HepG2 (cell line): ENCODE measurements at regions not wholly inside any gene's neighbourhood (a gene's known extent, or its start where the extent isn't known, plus 50 kb on each side); places are given as distances from the start of the nearest gene placed in this dataset.

ENCODE experiments used
- ARID4A ChIP-seq: sonication (generic); formaldehyde crosslinking; IDR thresholded peaks from 2 replicates; pipeline ENCODE4 v1.5.0; 2020; ENCODE audit warnings: mild to moderate bottlenecking, missing genetic modification reagents, borderline replicate concordance
- DRAP1 ChIP-seq: IDR thresholded peaks from 2 replicates; pipeline ENCODE4 v1.6.1; 2016; ENCODE audit warnings: missing genetic modification reagents, missing compliant biosample characterization
- HOXA7 ChIP-seq: sonication (generic); formaldehyde crosslinking; IDR thresholded peaks from 2 replicates; pipeline ENCODE4 v1.8.1; 2022; ENCODE audit warnings: mild to moderate bottlenecking, missing genetic modification reagents, moderate library complexity
- PBX3 ChIP-seq: sonication (generic); formaldehyde crosslinking; IDR thresholded peaks from 2 replicates; pipeline ENCODE4 v1.8.1; 2023; ENCODE audit warnings: missing genetic modification reagents, inconsistent platforms, borderline replicate concordance
- PRDM15 ChIP-seq: sonication (generic); formaldehyde crosslinking; IDR thresholded peaks from 2 replicates; pipeline ENCODE4 v1.4.0; 2020; ENCODE audit warnings: missing genetic modification reagents
- PREB ChIP-seq: sonication (generic); formaldehyde crosslinking; IDR thresholded peaks from 2 replicates; pipeline ENCODE4 v1.4.0; 2020; ENCODE audit warnings: missing genetic modification reagents
- THAP8 ChIP-seq: sonication (generic); formaldehyde crosslinking; IDR thresholded peaks from 2 replicates; pipeline ENCODE4 v1.5.1; 2020; ENCODE audit warnings: missing genetic modification reagents, mild to moderate bottlenecking, borderline replicate concordance
- TOE1 ChIP-seq: sonication (generic); formaldehyde crosslinking; IDR thresholded peaks from 2 replicates; pipeline ENCODE4 v1.4.0; 2020; ENCODE audit warnings: mild to moderate bottlenecking, missing genetic modification reagents
- ZNF292 ChIP-seq: sonication (generic); formaldehyde crosslinking; IDR thresholded peaks from 2 replicates; pipeline ENCODE4 v1.8.1; 2022; ENCODE audit warnings: mild to moderate bottlenecking, low read depth, missing genetic modification reagents, borderline replicate concordance
- ZNF33B ChIP-seq: sonication (generic); formaldehyde crosslinking; IDR thresholded peaks from 2 replicates; pipeline ENCODE4 v1.5.1; 2020; ENCODE audit warnings: mild to moderate bottlenecking, missing genetic modification reagents
- ZNF354B ChIP-seq: sonication (generic); formaldehyde crosslinking; IDR thresholded peaks from 2 replicates; pipeline ENCODE4 v1.8.0; 2022; ENCODE audit warnings: mild to moderate bottlenecking, missing genetic modification reagents
- ZNF710 ChIP-seq: sonication (generic); formaldehyde crosslinking; IDR thresholded peaks from 2 replicates; pipeline ENCODE4 v1.5.0; 2020; ENCODE audit warnings: mild to moderate bottlenecking, missing genetic modification reagents, borderline replicate concordance
- ZNF746 ChIP-seq: sonication (generic); formaldehyde crosslinking; IDR thresholded peaks from 2 replicates; pipeline ENCODE4 v1.8.0; 2022; ENCODE audit warnings: mild to moderate bottlenecking, missing genetic modification reagents

GRCh38 chr10:33507662-33508425 is 173.4 kb upstream of the NRP1 start (continued):
- TF ChIP-seq ARID4A (CRISPR knock-in tag) (peak; percentile 39; the same call in 1 of the 2 replicates), HOXA7 (no peak), ZNF292 (CRISPR knock-in tag) (peak; percentile 86), PRDM15 (no peak), ZNF354B (CRISPR knock-in tag) (no peak), ZNF746 (CRISPR knock-in tag) (peak; percentile 62; the same call in 1 of the 2 replicates), PBX3 (CRISPR knock-in tag) (no peak), ZNF710 (CRISPR knock-in tag) (peak; percentile 100), ZNF33B (CRISPR knock-in tag) (no peak), DRAP1 (CRISPR knock-in tag) (0 out of 2 replicates have a peak, but pooled peaks have one; percentile 34), THAP8 (no peak), PREB (CRISPR knock-in tag) (no peak), TOE1 (CRISPR knock-in tag) (no peak)
